ENCODE measurements at regions not wholly inside any gene's neighbourhood (a gene's known extent, or its start where the extent isn't known, plus 50 kb on each side); places are given as distances from the start of the nearest gene placed in this dataset.

- no peak for TF ChIP-seq ZNF263 (CRISPR knock-in tag; IDR thresholded peaks at IDR 0.05; ENCODE audit: low read depth)
- ATAC-seq (no peak), DNase-seq (ENCODE audit: low spot score) (no peak)
- Mint-ChIP-seq H3K4me1 (peaks cover 15% of the 10 kb centered on the region), H3K27ac (no peak overlapping the region), H3K4me3 (no peak overlapping the region), H3K36me3 (peaks cover 15% of the 10 kb centered on the region), H3K9me3 (peaks cover 18% of the 10 kb centered on the region), H3K27me3 (ENCODE audit: low read depth) (no peaks in the 10 kb centered on the region)
- CTCF ChIA-PET, result interaction anchor here (0.6 kb wide), 1 partner anchor 122 kb away, joined by 4 read pairs; no protein-coding TSS in a partner anchor
- POLR2A ChIA-PET, result no interaction called here
Observed at GRCh38 chr5:67648201-67648671, 451.6 kb upstream of the CD180 start.

GRCh38 chr5:67647772-67648171, 451.2 kb upstream of the CD180 start:
- ATAC-seq, result no peak
- no peak for DNase-seq (ENCODE audit: low spot score)
- TF ChIP-seq SMAD4 (CRISPR knock-in tag; IDR thresholded peaks at IDR 0.05) (no peak), ZNF532 (CRISPR knock-in tag; IDR thresholded peaks at IDR 0.05; ENCODE audit: borderline replicate concordance) (no peak), ATF1 (CRISPR knock-in tag; IDR thresholded peaks at IDR 0.05) (no peak), ARID4B (CRISPR knock-in tag; IDR thresholded peaks at IDR 0.05; ENCODE audit: borderline replicate concordance) (no peak), ZNF671 (CRISPR knock-in tag; IDR thresholded peaks at IDR 0.05) (no peak), TEAD1 (CRISPR knock-in tag; IDR thresholded peaks at IDR 0.05) (no peak), RORB (CRISPR knock-in tag; IDR thresholded peaks at IDR 0.05) (no peak), NR1H2 (CRISPR knock-in tag; IDR thresholded peaks at IDR 0.05) (no peak), CREM (CRISPR knock-in tag; IDR thresholded peaks at IDR 0.05) (no peak), JAZF1 (CRISPR knock-in tag; IDR thresholded peaks at IDR 0.05) (no peak), E2F1 (CRISPR knock-in tag; IDR thresholded peaks at IDR 0.05) (no peak), ZNF219 (CRISPR knock-in tag; IDR thresholded peaks at IDR 0.05; ENCODE audit: borderline replicate concordance) (no peak), ATF6 (CRISPR knock-in tag; IDR thresholded peaks at IDR 0.05) (no peak), JUN (CRISPR knock-in tag; IDR thresholded peaks at IDR 0.05) (no peak), IRF2 (CRISPR knock-in tag; IDR thresholded peaks at IDR 0.05; ENCODE audit: borderline replicate concordance, low read depth) (no peak), KAT7 (CRISPR knock-in tag; IDR thresholded peaks at IDR 0.05; ENCODE audit: borderline replicate concordance) (no peak), USF2 (CRISPR knock-in tag; IDR thresholded peaks at IDR 0.05) (no peak), ETV6 (CRISPR knock-in tag; IDR thresholded peaks at IDR 0.05) (no peak)
- CTCF ChIA-PET, result no interaction called here
- Mint-ChIP-seq H3K4me1 (peaks cover 11% of the 10 kb centered on the region), H3K4me3 (no peak overlapping the region), H3K27me3 (ENCODE audit: low read depth) (no peaks in the 10 kb centered on the region), H3K36me3 (peaks cover 15% of the 10 kb centered on the region), H3K9me3 (peaks cover 18% of the 10 kb centered on the region), H3K27ac (no peak overlapping the region)
- POLR2A ChIA-PET, result no interaction called here

Measured in WTC11 (cell line).